Superior temporal gyrus (tissue), 1 donor: ENCODE measurements at regions not wholly inside any gene's neighbourhood (a gene's known extent, or its start where the extent isn't known, plus 50 kb on each side); places are given as distances from the start of the nearest gene placed in this dataset.
"Not testable (repeated sequence)": the region's sequence is repeated elsewhere in the genome, so short reads cannot be mapped to it uniquely, and the experiment has no call there.

Source experiments
- DNase-seq: peaks from one replicate; pipeline ENCODE4 v3.0.0-alpha.2; 2016; ENCODE audit errors: extremely low spot score

GRCh38 chr1:177427811-177428210, 257.1 kb downstream of the BRINP2 start:
- DNase-seq = no peak

DNA sequence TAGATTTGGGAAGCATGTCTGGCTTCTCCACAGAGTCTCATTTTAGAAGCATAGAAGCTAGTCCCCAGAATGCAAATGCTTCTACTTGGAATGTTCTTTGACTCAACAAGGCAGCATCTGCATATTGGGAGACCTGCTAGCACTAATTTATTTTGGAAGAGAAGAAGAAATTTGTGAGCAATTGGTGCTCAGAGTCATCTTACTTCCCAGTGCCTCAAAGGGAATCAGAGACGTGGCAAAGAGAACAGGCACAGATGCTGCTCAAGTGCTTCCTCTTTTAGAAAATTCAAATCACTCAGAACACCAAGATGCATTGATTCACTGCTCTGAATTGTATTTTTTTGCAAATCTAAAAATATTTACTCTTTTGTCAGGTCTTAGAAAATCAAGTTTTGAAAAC, 255.7 kb downstream of the BRINP2 start:
- DNase-seq = peak; percentile 60

DNA sequence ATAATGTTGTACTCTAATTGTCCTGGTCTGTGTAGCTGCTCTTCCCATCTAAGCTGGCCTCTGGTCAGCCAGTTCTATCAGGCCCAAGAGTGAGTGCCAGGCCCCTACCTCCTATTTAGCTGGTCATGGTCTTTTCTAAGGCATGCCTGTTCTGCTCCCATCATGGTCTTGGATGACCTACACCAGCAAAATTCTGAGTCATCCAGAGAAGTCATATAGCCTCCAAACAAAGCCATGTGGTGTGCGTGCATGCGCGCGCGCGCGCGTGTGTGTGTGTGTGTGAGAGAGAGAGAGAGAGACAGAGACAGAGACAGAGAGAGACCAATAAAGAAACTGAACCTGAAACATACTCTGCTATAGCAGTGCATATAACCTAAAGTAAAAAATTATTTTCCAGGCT, 254.4 kb downstream of the BRINP2 start:
- DNase-seq = no peak

DNA sequence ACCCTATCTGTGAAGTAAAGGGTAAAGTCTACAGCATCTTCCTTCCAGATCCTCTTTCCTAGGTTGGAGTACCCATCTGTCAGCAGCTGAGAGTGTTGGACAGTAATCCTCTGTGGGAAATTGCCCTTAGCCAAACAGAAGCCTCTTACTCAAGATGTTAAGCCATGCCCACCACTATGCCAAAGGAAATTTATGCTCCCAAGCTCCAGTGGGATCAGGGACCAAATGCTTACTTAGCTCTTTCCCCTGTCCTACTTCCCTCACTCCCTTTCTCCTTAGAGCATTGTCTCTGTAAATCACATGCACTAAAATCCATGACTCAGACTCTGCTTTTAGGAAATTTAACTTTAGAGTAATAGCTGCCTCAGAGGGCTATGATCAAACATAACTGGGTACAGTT, 254.0 kb downstream of the BRINP2 start:
- no peak for DNase-seq

- DNase-seq = no peak
Measured at GRCh38 chr1:177423090-177423489, 252.3 kb downstream of the BRINP2 start.

DNA sequence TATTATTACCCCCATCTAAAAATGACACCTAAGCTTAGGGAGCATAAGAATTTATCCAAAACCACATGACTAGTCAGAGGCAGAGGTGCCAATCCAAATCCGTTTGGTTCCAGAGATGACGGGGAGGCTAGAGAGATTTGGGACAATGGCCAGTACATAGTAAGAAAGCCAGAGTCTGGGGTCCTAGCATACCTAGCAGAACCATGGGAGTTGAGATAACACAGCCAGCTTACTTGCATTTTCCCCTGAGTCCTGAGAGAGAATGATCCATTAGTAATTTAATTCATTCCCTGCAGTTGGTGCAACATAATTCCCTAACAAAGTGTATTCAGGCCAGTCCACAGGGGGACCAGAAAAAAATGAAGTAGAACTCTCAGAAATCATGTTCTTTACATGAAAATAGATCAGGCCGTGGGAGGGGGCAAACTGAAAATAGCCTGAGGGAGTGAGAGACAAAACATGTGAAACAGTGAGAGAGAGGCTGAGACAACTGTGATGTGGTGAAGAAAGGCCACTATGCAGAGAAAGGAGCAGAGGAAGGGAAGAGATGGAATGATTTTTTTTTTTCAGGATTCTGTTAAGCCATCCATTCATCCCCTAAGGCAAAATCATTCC, 243.3 kb downstream of the BRINP2 start:
- no peak for DNase-seq

DNA sequence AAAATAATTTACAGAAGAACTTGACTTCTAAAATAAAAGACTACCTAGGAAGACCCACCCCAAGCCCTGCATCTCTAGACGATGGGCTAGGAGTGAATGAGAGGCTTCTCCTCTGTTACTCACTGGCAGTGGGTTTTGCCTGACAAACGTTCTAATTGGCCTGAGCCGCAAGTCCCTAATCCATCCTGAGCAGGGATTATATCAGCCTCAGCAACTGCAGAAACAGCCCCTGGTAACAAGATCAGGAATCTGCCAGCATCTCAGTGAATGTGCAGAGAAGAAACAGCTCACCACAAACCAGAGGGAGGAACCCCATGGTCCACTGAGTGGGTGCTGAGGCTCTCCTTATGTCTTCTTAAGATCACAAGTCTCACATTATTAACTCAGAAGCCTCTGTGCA, 240.6 kb downstream of the BRINP2 start:
- no peak for DNase-seq

DNA sequence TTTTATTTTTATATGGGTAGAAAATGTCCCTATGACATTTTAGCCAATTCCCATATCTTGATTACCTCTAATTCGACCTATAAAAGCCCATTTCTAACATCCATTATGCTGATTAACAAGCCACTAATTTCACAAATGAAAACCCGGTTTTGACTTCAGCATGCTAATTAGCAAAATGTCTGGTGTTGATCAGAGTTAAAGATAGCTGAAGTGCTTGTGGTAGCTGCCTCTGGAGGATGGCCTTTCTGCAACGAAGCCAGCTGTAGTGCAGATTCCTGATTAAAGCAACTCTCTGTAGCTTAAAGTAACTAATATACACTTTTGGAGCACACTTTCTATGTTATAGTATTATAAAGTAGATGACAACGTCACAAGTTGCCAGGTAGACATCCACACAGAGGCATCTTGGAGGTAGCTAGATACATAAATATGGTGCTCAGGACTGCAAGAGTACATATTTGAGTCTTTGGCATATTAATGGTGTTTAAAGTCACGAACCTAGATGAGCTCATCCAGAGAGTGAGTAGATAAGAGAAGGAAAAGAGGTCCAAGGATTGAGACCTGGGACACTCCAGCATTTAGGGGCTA, 239.5 kb downstream of the BRINP2 start:
- DNase-seq = no peak

DNA sequence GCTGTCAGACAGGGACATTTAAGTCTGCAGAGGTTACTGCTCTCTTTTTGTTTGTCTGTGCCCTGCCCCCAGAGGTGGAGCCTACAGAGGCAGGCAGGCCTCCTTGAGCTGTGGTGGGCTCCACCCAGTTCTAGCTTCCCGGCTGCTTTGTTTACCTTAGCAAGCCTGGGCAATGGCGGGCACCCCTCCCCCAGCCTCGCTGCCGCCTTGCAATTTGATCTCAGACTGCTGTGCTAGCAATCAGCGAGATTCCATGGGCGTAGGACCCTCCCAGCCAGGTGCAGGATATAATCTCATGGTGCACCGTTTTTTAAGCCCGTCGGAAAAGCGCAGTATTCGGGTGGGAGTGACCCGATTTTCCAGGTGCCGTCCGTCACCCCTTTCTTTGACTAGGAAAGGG, 235.6 kb downstream of the BRINP2 start:
- not testable (repeated sequence) for DNase-seq

GRCh38 chr1:177392336-177392735, 221.6 kb downstream of the BRINP2 start:
- DNase-seq = no peak

DNA sequence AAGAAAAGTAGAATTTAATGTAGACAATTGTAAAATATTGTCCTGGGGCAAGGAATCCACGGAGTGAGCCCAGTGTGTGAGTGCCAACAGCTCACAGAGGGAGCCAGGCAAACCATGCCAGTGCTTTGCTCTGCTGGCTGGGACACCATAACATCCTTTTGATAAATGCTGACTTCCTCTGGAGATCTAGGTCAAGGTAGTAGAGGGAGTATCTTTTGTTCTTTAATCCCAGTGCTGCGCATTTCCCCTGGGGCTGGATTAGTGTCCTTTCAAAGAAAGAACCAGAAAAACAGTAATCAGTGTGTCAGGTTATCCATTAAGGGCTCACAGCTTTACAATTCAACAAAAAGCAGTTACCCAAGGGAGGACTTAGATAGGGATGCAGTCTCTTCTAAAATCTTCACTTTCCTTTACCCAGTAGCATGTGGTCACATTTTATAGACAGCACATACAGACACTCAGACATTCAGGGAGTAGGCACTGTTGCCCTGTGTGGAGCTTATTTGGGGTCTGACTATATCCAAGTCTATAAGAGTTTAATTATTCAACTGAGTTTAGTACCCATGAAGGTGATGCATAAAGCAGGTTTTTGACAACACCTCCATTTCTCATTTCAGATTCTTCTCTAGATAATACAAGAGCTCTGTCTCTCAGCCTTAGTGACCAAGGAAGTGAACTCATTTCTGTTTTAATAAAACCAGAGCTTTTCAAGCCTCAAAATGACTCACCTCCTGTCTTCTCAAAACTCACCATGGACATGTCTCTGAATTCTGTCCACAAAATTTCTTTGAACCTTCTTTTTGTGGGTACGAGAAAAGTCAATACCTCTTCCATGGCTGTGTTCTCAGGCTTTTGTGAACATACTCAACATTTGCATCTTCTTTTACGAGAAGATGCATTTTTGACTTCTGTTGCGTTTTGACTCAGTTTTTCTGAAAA, 215.3 kb downstream of the BRINP2 start:
- DNase-seq = no peak

DNA sequence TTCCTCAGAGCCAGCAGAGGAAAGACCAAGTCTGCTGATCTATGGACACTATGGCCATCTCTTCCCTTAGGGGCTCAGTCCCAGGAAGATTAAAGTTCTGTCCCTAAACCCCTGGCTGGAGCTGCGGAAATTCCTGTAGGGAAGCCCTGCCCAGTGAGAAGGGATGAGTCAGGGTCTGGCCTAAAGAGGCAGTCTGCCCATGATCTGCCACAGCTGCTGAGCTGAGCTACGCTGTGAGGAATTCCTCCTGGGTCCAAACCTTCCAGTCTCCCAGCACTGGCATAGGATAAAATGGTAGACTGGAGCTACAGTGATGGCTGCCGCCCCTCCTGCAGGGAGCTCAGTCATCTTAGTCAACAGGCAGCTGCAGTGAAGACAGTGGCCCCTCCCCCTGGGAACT, 213.7 kb downstream of the BRINP2 start:
- DNase-seq = no peak

DNA sequence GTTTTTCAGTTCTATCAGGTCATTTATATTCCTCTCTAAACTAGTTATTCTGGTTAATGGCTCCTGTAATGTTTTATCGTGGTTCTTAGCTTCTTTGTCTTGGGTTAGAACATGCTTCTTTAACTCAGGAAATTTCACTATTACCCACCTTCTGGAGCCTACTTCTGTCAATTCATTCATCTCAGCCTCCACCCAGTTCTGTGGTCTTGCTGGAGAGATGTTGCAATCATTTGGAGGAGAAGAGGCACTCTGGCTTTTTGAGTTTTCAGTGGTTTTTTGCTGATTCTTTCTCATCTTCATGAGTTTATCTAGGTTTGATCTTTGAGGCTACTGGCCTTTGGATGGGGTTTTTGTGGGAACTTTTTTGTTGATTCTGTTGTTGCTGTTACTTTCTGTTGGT, 213.0 kb downstream of the BRINP2 start:
- DNase-seq = no peak

DNA sequence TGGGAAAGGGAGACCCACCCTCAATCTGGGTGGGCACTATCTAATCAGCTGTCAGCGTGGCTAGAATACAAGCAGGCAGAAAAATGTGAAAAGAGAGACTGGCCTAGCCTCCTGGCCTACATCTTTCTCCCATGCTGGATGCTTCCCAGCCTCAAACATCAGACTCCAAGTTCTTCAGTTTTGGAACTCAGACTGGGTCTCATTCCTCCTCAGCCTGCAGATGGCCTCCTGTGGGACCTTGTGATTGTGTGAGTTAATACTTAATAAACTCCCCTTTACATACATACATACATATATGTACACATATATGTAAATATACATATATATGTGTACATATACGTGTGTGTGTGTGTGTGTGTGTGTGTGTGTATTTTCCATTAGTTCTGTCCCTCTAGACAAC, 207.1 kb downstream of the BRINP2 start:
- DNase-seq = no peak

DNA sequence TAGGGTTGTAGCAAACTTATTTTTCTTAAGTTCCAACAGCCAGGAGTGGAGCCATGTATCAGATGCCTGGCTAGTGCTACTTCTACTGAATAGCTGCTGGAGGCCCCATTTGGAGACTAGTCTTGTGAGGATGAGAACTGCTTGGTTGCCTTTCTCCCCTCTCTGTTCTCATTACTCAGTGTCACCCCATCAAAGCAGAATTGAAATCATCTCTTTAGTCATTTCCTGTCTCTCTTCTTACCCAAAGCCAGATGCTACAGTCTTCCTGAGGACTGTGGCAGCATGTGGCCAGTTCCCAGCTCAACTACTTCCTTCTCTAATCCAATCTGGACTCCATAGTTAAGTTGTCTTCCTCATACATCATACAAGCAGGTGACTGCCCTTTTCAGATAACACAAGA, 197.5 kb downstream of the BRINP2 start:
- no peak for DNase-seq

DNA sequence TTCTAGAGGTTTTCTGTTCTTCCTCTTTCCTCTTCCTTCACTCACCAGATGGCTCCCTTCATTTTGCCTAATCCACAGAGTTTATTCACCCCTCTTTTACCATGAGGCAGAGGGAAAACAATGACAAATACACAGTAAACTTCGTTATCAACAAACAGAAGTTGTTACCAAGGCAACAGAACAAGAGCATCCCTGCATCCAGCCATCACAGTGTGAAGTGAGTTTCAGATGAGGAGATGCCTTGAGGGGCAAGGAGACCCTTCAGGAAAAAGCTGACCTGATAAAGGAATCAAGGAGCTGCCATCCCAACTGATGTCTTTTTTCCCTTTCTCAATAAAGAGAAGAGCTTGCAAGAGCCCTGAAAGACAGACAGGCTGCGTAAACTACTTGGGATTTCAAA, 195.3 kb downstream of the BRINP2 start:
- no peak for DNase-seq

DNA sequence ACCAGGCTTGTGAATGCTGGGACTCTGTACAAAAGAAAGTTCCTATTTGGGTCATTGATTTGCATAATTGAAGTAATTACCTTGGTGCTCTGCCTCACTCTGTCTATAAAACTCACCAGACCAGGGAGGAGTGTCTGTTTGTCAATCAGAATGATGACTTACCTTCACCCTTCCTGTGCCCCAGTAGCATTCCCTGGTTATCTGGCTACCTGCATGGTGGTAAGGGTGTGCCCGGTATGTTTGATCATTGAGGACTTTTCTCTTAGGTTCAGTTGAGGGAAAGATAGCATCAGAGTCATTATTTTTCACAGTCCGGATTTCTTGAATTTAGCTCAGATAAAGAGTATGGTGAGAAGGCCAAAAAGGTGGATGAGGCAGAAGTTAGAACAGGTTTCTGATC, 190.0 kb downstream of the BRINP2 start:
- no peak for DNase-seq

GRCh38 chr1:177356674-177357435, 186.1 kb downstream of the BRINP2 start:
- no peak for DNase-seq

DNA sequence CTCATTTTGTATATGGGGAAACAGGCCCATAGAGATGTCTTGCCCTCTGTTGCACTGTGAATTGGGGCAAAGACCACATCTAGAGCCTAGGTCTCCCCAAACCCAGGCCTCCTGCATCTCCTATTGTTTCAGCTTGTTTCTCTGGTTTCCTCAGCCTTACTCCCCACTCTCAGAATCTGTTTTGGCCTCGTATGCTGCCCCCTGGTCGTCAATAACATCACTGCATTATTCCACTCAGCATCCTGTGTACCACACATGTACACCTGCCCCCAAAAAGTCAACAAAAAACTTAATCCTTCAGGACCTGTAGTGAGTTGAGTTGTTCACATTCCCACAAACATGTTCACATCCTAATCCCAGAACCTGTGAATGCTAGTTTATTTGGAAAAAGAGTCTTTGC, 184.8 kb downstream of the BRINP2 start:
- DNase-seq = peak; percentile 80

DNA sequence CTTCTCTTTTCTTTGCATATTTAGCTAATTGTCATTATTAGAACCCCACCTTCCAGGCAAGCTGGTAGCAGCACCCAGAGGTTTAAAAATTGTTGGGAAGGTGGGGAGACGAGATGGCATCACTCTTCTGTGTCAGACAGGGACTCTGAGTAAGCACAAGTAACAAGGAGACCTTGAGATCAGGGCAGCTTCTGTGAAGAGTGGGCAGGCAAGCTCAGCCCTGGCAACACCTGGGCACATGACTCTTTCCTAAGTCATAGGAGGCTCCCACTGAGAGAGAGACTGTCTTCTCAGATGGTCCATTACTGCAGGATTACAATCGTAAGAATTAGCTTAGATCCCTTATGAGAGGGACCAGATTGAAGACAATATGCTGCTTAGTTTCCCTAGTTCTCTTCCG, 183.5 kb downstream of the BRINP2 start:
- peak; percentile 31 for DNase-seq

- no peak for DNase-seq
Measured at GRCh38 chr1:177351361-177352108, 180.8 kb downstream of the BRINP2 start.
